Fibroblast of lung (primary cell): ENCODE measurements at regions not wholly inside any gene's neighbourhood (a gene's known extent, or its start where the extent isn't known, plus 50 kb on each side); places are given as distances from the start of the nearest gene placed in this dataset.

Experiments
- DNase-seq, 2 donors: peaks; one replicate each; pipeline versions ENCODE4 v3.0.0 to v3.0.0-alpha.2; 2010; ENCODE audit warnings: low read depth in 2 of 2
- H2AFZ ChIP-seq: 2 replicates; pipeline ENCODE4 v1.5.1; 2012; ENCODE audit warnings: low read length, control low read depth, inconsistent platforms
- H3K27ac ChIP-seq: 2 replicates; pipeline ENCODE4 v1.5.1; 2011; ENCODE audit warnings: low read length, control low read depth; ENCODE audit not compliant: insufficient read depth
- H3K27me3 ChIP-seq: 2 replicates; pipeline ENCODE4 v1.5.1; 2011; ENCODE audit warnings: mild to moderate bottlenecking, low read length; ENCODE audit not compliant: control insufficient read depth, insufficient read depth
- H3K36me3 ChIP-seq: 2 replicates; pipeline ENCODE4 v1.5.1; 2011; ENCODE audit warnings: low read length; ENCODE audit not compliant: control insufficient read depth, insufficient read depth
- H3K4me1 ChIP-seq: 2 replicates; pipeline ENCODE4 v1.5.1; 2011; ENCODE audit warnings: low read length; ENCODE audit not compliant: control insufficient read depth, insufficient read depth; ENCODE audit errors: extremely low read depth
- H3K4me2 ChIP-seq: 2 replicates; pipeline ENCODE4 v1.5.1; 2011; ENCODE audit warnings: low read length, control low read depth; ENCODE audit not compliant: insufficient read depth; ENCODE audit errors: extremely low read depth
- H3K4me3 ChIP-seq, 4 experiments: fragments of 200-600 bp in 1 of 4; sonication (generic) in 1 of 4; replicated peaks in 1 of 4; 2 replicates each; pipeline ENCODE4 v1.5.1; 2011 to 2016; ENCODE audit warnings: low read length in 4 of 4, low read depth in 3 of 4, mild to moderate bottlenecking in 3 of 4, control low read depth in 2 of 4, inconsistent platforms in 1 of 4, mixed read lengths in 1 of 4; ENCODE audit not compliant: insufficient read depth in 1 of 4; ENCODE audit errors: control extremely low read depth in 1 of 4
- H3K79me2 ChIP-seq: 2 replicates; pipeline ENCODE4 v1.5.1; 2012; ENCODE audit warnings: mild to moderate bottlenecking, low read length, inconsistent platforms; ENCODE audit not compliant: control insufficient read depth, insufficient read depth
- H3K9ac ChIP-seq: 2 replicates; pipeline ENCODE4 v1.5.1; 2011; ENCODE audit warnings: mild to moderate bottlenecking, low read length, control low read depth; ENCODE audit not compliant: insufficient read depth
- H3K9me3 ChIP-seq: 2 replicates; pipeline ENCODE4 v1.5.1; 2012; ENCODE audit warnings: low read depth, low read length; ENCODE audit not compliant: control insufficient read depth, insufficient read depth
- H4K20me1 ChIP-seq: 2 replicates; pipeline ENCODE4 v1.5.1; 2011; ENCODE audit warnings: low read length; ENCODE audit not compliant: control insufficient read depth, insufficient read depth; ENCODE audit errors: extremely low read depth
- CTCF ChIP-seq, 2 donors: IDR thresholded peaks in 1 of 2; conservative IDR thresholded peaks in 1 of 2; 1 replicate in 1 of 2; 2 replicates in 1 of 2; pipeline ENCODE4 v1.5.1; 2011 to 2012; ENCODE audit warnings: low read length in 2 of 2, control low read depth in 1 of 2, inconsistent platforms in 1 of 2, low read depth in 1 of 2, mild to moderate bottlenecking in 1 of 2
- EZH2 ChIP-seq: IDR thresholded peaks from 2 replicates; pipeline ENCODE4 v1.5.1; 2012; ENCODE audit warnings: low read length, control low read depth, mild to moderate bottlenecking; ENCODE audit errors: missing control alignments

- Histone ChIP-seq H3K4me1 (no peaks in the 10 kb centered on the region), H3K4me2 (no peak overlapping the region), H4K20me1 (no peaks in the 10 kb centered on the region), H3K27me3 (no peaks in the 10 kb centered on the region), H3K27ac (no peak overlapping the region), H3K4me3 (no peak overlapping the region), H3K79me2 (no peaks in the 10 kb centered on the region), H3K36me3 (no peaks in the 10 kb centered on the region), H2AFZ (no peak overlapping the region), H3K9me3 (no peaks in the 10 kb centered on the region), H3K9ac (no peak overlapping the region)
- TF ChIP-seq CTCF (conservative IDR thresholded peaks at IDR 0.05 in 1 of 2, IDR thresholded peaks at IDR 0.05 in 1 of 2; ENCODE audit: low read depth in 1 of 2, low read length in 2 of 2) (no peak), EZH2 (no peak)
- no peak for DNase-seq
Measured at GRCh38 chr19:28051047-28051446, 1161.9 kb downstream of the UQCRFS1 start.

- no peak overlapping the region for H3K4me2 ChIP-seq
- H3K27me3 ChIP-seq, result no peaks in the 10 kb centered on the region
- no peaks in the 10 kb centered on the region for H3K9me3 ChIP-seq
- no peak for TF ChIP-seq CTCF (conservative IDR thresholded peaks at IDR 0.05 in 1 of 2, IDR thresholded peaks at IDR 0.05 in 1 of 2; ENCODE audit: low read depth in 1 of 2, low read length in 2 of 2)
- no peak for TF ChIP-seq EZH2
- no peak overlapping the region for H3K27ac ChIP-seq
- no peak overlapping the region for H3K4me3 ChIP-seq
- H4K20me1 ChIP-seq, result no peaks in the 10 kb centered on the region
- no peaks in the 10 kb centered on the region for H3K79me2 ChIP-seq
- no peak overlapping the region for H2AFZ ChIP-seq
- no peaks in the 10 kb centered on the region for H3K36me3 ChIP-seq
- no peak overlapping the region for H3K9ac ChIP-seq
- no peaks in the 10 kb centered on the region for H3K4me1 ChIP-seq
- no peak for DNase-seq
Measured at GRCh38 chr19:28049875-28050274, 1163.1 kb downstream of the UQCRFS1 start.

GRCh38 chr19:28046932-28047331, 1166.0 kb downstream of the UQCRFS1 start:
- Histone ChIP-seq H3K9me3 (no peaks in the 10 kb centered on the region), H3K27me3 (no peaks in the 10 kb centered on the region), H4K20me1 (no peaks in the 10 kb centered on the region), H3K27ac (no peak overlapping the region), H3K36me3 (no peaks in the 10 kb centered on the region), H2AFZ (no peak overlapping the region), H3K79me2 (no peaks in the 10 kb centered on the region), H3K4me2 (no peak overlapping the region), H3K4me1 (no peaks in the 10 kb centered on the region), H3K9ac (no peak overlapping the region), H3K4me3 (no peak overlapping the region)
- TF ChIP-seq EZH2, result no peak
- TF ChIP-seq CTCF (conservative IDR thresholded peaks at IDR 0.05 in 1 of 2, IDR thresholded peaks at IDR 0.05 in 1 of 2; ENCODE audit: low read depth in 1 of 2, low read length in 2 of 2), result no peak
- DNase-seq, result no peak
